ENCODE measurements at regions not wholly inside any gene's neighbourhood (a gene's known extent, or its start where the extent isn't known, plus 50 kb on each side); places are given as distances from the start of the nearest gene placed in this dataset.

DNA sequence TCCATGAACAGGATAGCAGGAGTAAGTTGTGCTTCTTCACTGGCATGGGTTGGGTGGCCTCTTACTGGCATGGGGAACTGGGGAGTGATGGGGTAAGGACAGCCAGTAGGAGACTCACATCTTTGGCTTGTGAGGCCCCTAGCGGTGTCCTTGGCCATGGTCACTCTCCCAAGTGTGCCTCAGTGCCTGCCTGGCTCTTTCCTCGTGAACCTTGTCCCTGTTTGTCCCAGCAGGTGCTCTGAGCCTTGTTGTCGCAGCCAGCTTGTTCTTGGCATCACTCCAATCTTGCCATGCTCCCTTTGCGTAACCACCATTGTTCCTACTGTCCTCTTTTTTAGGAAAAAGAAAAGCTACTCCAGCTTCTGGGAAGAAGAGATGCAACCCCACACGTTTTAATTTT lies 53.6 kb upstream of the SDK2 start (continued):
- TF ChIP-seq REST (IDR thresholded peaks at IDR 0.05; ENCODE audit: borderline replicate concordance in 1 of 2, low read depth in 1 of 2, low read length in 2 of 2) (no peak), AGO2 (optimal IDR thresholded peaks at IDR 0.05; ENCODE audit: low read depth, low read length) (no peak), ZBTB1 (CRISPR knock-in tag; IDR thresholded peaks at IDR 0.05; ENCODE audit: borderline replicate concordance) (no peak), GTF2F1 (IDR thresholded peaks at IDR 0.05; ENCODE audit: low read length) (no peak), FOXA1 (IDR thresholded peaks at IDR 0.05) (no peak), FOXA1 (CRISPR knock-in tag; IDR thresholded peaks at IDR 0.05) (peak; percentile 52), ZNF282 (IDR thresholded peaks at IDR 0.05; ENCODE audit: partially characterized antibody) (no peak), NFE2L1 (CRISPR knock-in tag; IDR thresholded peaks at IDR 0.05; ENCODE audit: borderline replicate concordance) (no peak), SMAD3 (CRISPR knock-in tag; IDR thresholded peaks at IDR 0.05) (0 out of 2 replicates have a peak, but pooled peaks have one; percentile 55), NAIF1 (CRISPR knock-in tag; IDR thresholded peaks at IDR 0.05; ENCODE audit: borderline replicate concordance) (no peak), EP300 (IDR thresholded peaks at IDR 0.05; ENCODE audit: low read depth in 2 of 2, low read length in 2 of 2) (peak in 1 of 2 experiments; percentile 14; a peak in 1 of 4 replicates), EP300 (CRISPR knock-in tag; IDR thresholded peaks at IDR 0.05; ENCODE audit: borderline replicate concordance) (no peak), SOX5 (CRISPR knock-in tag; IDR thresholded peaks at IDR 0.05; ENCODE audit: borderline replicate concordance) (peak; percentile 95), PPARG (CRISPR knock-in tag; conservative IDR thresholded peaks at IDR 0.05) (peak; percentile 84), ZNF768 (CRISPR knock-in tag; IDR thresholded peaks at IDR 0.05) (no peak), ZNF788 (CRISPR knock-in tag; IDR thresholded peaks at IDR 0.05; ENCODE audit: borderline replicate concordance) (peak; percentile 55; the same call in 1 of the 2 replicates), HMGXB4 (CRISPR knock-in tag; IDR thresholded peaks at IDR 0.05; ENCODE audit: borderline replicate concordance in 1 of 2, low read depth in 1 of 2) (no peak), RXRA (CRISPR knock-in tag; IDR thresholded peaks at IDR 0.05) (peak; percentile 68; the same call in 1 of the 2 replicates), ELF3 (CRISPR knock-in tag; IDR thresholded peaks at IDR 0.05) (peak; percentile 54), ZNF33A (CRISPR knock-in tag; IDR thresholded peaks at IDR 0.05; ENCODE audit: borderline replicate concordance) (no peak), ZNF792 (CRISPR knock-in tag; IDR thresholded peaks at IDR 0.05) (peak; percentile 73; the same call in 1 of the 2 replicates), TEAD3 (CRISPR knock-in tag; optimal IDR thresholded peaks at IDR 0.05; ENCODE audit: borderline replicate concordance) (no peak), ZFP82 (CRISPR knock-in tag; IDR thresholded peaks at IDR 0.05; ENCODE audit: borderline replicate concordance) (no peak)
- TF ChIP-seq, protein P1, sequence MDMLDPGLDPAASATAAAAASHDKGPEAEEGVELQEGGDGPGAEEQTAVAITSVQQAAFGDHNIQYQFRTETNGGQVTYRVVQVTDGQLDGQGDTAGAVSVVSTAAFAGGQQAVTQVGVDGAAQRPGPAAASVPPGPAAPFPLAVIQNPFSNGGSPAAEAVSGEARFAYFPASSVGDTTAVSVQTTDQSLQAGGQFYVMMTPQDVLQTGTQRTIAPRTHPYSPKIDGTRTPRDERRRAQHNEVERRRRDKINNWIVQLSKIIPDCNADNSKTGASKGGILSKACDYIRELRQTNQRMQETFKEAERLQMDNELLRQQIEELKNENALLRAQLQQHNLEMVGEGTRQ (IDR thresholded peaks at IDR 0.05; ENCODE audit: low read depth, low read length), result no peak
- TF ChIP-seq, protein P1 (CRISPR knock-in tag; IDR thresholded peaks at IDR 0.05; ENCODE audit: borderline replicate concordance), result no peak

Data from HepG2 (cell line).